ENCODE measurements at regions not wholly inside any gene's neighbourhood (a gene's known extent, or its start where the extent isn't known, plus 50 kb on each side); places are given as distances from the start of the nearest gene placed in this dataset.
A peak's percentile ranks its signal among the peaks of the same experiment; 100 is the strongest.

DNA sequence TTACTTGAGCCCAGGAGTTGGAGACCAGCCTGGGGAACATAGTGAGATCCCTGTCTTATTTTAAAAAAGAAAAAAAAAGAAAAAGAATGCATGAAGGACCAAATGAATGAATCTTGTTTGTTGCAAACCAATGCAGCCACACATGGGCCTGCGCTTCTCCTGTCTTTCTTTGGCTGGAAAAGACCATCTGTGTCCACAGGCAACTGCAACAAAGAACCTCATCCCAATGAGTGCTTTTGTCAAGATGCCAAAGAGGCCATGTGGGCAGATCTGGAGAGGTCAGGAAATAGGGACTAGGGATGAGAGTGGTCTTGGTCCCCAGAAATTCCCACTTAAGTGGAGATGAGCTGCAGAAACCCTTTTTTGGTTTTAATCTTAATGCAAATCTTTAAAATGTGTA is 49.8 kb upstream of the DUSP5 start:
- no peak overlapping the region for H3K4me3 Mint-ChIP-seq
- H3K36me3 Mint-ChIP-seq = peaks cover 8% of the 10 kb centered on the region

More for the DNA sequence above, 49.8 kb upstream of the DUSP5 start:
- no peaks in the 10 kb centered on the region for H3K36me3 ChIP-seq (ENCODE audit: control insufficient read depth, insufficient read depth, low read length)
- ATAC-seq (no peak), DNase-seq (peak in 1 of 2 donors; percentile 4)
- peaks cover 27 to 34% of the 10 kb centered on the region in 2 donors for H3K4me1 Mint-ChIP-seq
- intact Hi-C loops (cut with micrococcal nuclease) = no loop called here
- WGBS (ENCODE audit: insufficient coverage) = 100% methylated on average over 1 of the region's 1 CpG
- no peak overlapping the region for H3K27ac ChIP-seq (ENCODE audit: low read length)
- TF ChIP-seq, protein P1, sequence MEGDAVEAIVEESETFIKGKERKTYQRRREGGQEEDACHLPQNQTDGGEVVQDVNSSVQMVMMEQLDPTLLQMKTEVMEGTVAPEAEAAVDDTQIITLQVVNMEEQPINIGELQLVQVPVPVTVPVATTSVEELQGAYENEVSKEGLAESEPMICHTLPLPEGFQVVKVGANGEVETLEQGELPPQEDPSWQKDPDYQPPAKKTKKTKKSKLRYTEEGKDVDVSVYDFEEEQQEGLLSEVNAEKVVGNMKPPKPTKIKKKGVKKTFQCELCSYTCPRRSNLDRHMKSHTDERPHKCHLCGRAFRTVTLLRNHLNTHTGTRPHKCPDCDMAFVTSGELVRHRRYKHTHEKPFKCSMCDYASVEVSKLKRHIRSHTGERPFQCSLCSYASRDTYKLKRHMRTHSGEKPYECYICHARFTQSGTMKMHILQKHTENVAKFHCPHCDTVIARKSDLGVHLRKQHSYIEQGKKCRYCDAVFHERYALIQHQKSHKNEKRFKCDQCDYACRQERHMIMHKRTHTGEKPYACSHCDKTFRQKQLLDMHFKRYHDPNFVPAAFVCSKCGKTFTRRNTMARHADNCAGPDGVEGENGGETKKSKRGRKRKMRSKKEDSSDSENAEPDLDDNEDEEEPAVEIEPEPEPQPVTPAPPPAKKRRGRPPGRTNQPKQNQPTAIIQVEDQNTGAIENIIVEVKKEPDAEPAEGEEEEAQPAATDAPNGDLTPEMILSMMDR (IDR thresholded peaks at IDR 0.05) = no peak
- H3K4me3 ChIP-seq (ENCODE audit: low read length) = no peak overlapping the region
- peaks cover 3% of the 10 kb centered on the region for H3K4me1 ChIP-seq (ENCODE audit: control insufficient read depth, insufficient read depth, low read length)
- no peaks in the 10 kb centered on the region for H3K9me3 ChIP-seq (ENCODE audit: control insufficient read depth, insufficient read depth, low read length)
- peaks cover 0 to 2% of the 10 kb centered on the region in 2 donors for H3K27me3 Mint-ChIP-seq (ENCODE audit: low read depth in 2 of 2)
- H3K27me3 ChIP-seq (ENCODE audit: control insufficient read depth, insufficient read depth, low read length) = no peaks in the 10 kb centered on the region
- peaks cover 4 to 6% of the 10 kb centered on the region in 2 donors for H3K9me3 Mint-ChIP-seq
- no peak overlapping the region for H3K27ac Mint-ChIP-seq
